Left kidney (tissue), 1 donor: ENCODE measurements at regions not wholly inside any gene's neighbourhood (a gene's known extent, or its start where the extent isn't known, plus 50 kb on each side); places are given as distances from the start of the nearest gene placed in this dataset.

Experiments
- DNase-seq: peaks from one replicate; pipeline ENCODE4 v3.0.0-alpha.2; 2013

DNA sequence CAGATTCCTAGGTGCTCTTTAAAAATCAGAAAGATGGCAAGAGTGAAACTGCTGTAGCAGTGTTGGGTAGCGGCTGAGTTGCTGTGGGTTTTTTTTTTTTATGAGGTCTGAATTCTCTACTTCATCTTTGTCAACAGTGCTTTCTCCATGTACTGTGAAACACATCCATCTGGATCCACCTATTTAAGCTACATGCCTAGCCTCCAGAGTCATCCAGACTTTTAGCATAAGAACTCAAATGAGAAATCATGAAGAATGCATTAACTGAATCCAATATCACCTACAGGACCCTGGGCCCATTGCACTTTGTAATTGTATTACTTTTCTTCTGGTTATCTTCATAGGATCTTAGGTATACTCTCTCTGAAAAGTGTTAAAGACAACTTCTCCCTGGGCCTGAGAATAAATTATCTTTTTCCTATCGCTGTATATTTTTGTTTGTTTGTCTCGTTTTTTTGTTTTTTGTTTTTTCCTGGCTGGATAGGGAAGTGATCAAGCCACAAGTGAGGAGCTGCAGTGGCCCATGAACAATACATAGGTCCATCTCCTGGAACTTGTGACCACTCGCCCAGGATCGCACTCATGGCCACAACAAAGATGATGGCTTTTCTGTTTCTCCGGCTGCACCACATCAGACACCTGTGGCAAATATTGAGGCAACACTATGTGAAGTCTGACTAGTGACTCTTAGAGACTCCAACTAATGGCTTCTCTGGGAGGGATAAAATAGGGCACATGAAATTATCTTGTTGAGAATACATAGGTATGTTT is 609.9 kb upstream of the AGTR1 start:
- DNase-seq: no peak

DNA sequence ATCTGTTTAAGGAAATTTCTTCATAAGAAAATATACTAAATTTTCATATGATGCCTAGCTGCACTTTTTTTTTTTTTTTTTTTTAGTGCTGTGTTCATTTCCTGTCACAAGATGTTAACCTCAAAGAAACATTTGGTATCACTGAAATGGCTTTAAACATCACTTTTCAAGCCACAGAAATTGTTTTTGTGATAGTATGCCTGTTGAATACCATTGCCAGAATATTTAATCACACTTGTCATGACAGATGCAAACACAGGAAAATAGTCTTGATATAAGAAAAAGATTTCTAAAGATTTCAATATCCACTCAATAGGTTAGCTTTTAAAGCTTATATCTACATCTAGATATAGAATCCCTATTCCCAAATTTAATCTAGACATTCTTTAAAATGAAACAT is 608.5 kb upstream of the AGTR1 start:
- no peak for DNase-seq

DNA sequence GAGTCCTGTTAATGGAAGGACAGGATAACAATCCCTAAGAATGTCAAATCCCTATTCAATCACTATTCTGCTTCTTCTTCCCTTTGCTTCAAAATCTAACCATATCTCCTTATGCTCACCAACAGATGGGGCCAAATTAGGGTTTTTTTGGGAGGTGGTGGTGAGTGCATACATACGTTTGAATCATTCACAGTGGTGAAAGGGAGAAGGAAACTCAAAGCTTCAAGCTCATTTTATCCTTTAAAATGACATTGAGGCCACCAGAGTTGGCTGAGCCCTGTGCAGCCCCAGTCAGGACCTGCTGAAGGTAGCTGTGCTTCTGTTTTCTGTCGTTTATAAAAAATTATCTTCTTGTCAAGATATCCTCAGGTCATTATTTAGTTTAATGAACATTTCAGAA is 607.5 kb upstream of the AGTR1 start:
- no peak for DNase-seq

DNA sequence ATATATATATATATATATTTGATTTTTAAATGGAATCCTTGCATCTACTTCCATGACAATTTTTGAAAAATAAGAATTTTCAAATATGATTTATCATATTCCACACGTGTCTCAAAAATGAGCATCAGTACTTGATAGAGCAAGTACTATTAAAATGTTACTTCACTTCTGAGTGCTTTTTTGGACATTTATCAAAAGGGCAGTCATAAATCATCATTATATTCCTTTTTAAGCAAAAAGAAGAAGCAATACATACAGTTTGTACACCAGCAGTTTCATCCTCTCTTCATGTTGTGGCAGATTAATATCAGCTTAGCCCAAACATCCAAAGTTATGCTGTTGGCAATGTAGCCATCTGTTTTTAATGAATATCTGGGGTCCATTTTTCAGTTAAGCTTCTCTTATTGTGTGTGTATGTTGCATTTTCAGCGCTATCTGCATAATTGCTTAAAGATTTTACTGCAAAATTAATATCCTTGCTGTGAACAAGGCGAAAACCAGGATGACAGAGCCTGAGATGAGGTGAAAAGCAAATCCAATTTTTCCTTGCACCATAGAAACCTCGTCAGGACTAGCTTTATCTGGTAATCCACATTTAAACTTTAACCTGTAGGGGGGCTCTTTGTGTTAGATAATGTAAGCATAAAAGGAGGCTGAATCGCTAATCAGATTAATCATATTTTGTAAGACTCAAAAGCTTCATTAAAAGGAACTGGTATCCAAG is 604.9 kb upstream of the AGTR1 start:
- no peak for DNase-seq

DNA sequence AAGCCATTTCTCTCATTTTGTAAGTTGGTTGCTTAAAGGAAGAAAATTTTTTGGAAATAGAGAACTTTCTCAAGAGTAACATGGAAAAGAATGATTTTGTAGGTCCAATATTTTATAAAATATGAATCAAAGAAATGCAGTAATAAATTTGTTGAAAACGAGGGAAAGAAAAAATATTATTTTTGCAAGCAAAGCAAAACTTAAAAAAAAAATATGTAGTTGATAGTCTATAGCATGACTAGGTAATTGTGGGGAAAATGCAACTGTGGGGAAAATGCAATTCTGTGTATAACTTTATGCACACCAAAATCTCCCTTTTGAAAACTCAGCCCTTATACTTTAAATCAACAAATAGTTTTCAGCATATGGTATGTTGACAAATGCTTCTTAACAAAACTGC is 604.0 kb upstream of the AGTR1 start:
- no peak for DNase-seq

DNA sequence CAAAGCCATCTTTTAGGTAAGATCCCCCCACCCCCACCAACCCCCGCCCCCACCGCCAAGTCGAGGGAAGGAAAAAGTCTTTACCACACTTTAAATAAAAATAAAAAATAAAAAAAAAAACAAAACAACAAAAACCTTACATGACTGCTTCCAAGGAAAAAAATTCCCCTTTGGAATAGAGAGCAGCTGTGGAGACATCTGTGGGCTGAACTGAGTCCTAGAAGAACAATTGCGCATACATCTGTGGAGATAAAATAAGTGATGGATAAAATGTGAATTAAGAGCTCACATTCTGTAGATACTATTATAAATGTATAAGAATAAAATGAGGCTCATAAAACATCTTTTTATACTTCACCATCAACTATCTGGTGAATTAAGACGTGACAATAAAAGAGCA is 601.7 kb upstream of the AGTR1 start:
- DNase-seq: no peak

DNA sequence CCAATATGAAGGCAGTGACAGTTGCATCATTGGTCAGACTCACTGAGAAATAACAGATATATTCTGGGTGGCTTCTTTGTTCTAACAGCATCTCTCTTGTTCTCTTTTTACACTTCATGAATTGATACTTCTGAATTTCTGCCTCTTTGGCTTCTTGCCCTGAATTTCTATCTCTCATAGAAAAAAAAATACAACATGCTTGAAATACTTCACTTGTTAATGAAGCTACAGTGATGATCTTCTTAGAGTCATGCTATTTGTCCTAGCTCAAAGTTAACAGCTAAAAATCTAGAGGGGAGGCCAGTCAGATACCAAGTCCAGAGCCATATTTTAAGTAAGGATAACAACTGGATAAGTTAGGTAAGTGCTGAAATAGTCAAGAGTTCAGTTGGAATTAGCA is 597.2 kb upstream of the AGTR1 start:
- DNase-seq: no peak

DNA sequence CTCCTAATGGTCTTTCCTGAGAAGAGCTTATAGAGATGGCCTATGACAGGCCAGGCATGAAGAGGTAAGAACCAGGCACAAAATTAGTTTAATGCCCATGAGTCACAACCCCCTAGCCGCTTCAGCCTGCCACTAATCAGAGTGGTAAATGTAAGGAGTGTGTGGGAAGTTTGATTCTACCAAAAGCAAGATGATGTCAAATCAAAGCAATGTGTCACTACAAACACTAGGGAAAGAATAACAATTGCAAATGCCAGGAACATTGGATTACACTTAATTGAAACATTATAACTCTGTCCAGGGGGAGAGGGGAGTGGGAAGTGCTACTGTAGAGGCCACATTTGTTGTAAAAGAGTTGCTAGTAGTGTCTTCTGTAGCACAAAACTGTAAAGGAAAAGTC is 596.6 kb upstream of the AGTR1 start:
- DNase-seq: no peak

DNA sequence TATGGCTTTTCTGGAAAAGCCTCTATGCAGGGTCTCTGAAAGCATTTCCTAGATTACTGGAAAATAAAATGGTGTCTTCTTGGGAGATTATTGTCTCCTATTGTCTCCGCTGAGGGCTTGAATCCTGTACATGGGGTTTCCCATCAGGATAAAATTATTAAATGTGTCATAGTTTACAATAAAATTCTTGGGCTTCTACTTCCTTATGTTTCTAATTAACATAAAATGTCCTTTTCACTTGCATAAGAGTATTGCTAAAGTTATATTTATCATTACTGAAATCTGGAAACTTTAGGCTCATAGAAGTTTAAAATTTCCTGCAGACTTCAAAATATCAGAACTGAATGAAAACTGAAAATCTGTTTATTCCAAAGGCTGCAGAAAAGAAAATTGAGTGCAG is 595.5 kb upstream of the AGTR1 start:
- no peak for DNase-seq

DNA sequence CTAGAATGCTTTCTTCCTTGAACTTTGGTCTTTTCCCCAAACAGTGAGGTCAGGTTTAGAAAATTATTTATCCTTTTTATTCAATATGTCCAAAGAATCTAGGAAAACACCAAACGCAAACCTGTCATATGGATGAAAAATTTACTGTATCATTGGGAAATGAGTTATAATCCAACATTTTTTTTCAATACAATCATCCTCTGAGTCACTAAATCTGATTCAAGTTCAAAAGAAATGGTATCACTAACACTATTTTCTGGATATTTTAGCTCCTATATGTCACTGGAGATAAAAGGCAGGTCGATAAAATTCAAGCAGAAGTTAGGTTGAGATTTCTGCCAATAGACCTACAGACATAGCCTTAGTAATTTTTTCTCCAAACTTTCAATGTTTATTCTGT is 591.6 kb upstream of the AGTR1 start:
- DNase-seq: no peak

DNA sequence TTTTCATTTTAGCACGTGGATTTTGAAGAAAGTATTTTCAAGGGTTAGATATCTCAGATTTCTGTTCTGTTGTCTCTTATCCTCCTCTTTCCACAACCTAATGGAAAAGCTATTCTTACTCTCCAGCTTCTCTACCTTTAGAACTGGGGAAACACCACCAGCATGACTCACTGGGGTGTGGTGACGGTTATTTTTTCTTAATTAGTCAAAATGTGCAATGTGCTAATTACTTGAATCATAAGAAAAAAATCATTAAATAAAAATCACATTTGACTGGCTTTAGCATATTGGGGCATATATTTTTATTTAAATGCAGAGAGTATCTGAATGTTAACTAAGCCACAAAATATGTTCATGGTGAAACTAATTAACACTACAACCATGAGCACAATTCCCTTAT is 570.7 kb upstream of the AGTR1 start:
- DNase-seq: no peak

DNA sequence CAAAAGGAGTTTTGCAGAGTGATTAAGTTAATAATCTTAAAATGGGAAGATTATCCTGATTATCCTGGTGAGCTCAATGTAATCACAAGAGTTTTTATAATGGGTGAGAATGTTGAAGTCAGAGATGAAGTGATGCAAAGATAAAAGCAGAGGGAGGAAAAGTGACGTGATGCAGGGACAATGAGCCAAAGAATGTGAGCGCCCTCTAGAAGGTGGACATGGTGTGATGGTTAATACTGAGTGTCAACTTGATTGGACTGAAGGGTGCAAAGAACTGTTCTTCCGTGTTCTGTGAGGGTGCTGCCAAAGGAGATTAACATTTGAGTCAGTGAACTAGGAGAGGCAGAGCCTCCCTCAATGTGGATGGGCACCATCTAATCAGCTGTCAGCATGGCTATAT is 569.6 kb upstream of the AGTR1 start:
- DNase-seq: no peak

DNA sequence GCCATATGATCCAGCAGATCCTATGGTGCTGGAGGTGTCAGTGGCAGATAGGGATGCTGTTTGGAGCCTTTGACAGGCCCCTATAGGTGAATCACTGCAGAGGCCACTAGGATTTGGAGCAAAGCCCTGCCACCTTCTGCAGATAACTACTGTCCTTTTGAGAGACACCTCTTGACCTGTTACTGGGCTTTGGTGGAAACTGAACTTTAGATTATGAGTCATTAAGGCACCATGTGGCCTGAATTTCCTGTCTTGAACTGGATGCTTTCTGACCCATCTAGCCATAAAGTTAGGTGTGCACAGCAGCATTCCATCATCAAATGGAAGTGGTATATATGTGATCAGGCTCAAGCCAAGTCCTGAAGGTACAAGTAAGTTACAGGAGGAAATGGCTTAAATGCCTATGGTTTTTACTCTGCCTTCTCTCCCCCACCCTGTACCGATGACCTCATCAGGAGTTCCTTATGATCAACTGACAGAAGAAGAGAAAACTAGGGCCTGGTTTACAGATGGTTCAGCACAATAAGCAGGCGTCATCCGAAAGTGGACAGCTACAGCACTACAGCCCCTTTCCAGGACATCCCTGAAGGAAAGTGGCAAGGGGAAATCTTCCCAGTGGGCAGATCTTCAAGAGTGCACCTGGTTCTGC is 565.6 kb upstream of the AGTR1 start:
- DNase-seq: no peak

DNA sequence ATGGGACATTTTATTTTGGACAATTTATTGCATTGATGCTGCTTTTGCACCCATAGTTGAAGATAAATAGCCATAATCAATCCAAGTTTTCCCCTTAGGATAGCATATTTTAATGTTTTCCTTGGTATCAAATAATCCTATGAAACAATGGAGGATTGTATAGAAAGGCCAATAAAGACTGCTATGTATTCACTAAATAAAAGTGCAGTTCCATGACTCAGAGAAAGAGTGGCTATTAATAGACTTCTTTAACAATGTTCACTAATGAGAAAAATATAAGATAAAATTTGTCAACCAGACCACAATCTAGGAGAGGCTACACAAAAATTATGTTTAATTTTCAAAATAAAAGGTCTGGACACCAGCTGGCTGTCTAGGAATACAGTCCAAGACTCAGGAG is 560.9 kb upstream of the AGTR1 start:
- DNase-seq: no peak

DNA sequence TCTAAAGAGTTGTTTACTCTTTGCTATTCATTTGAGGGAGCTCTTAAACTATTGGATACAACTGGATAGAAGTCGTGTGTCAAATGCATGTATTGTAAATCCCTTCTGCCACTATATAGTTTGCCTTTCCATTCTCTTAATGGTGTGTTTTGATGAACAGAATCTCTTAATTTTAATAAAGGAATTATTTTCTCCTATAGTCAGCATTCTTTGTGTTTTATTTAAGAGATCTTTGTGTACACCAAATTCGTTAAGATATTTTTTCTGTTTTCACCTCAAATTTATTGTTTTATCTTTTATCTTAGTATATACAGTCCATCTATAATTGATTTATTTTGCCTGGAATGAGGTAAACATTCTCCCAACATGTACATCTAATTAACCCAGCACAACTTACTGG is 551.5 kb upstream of the AGTR1 start:
- DNase-seq: no peak

DNA sequence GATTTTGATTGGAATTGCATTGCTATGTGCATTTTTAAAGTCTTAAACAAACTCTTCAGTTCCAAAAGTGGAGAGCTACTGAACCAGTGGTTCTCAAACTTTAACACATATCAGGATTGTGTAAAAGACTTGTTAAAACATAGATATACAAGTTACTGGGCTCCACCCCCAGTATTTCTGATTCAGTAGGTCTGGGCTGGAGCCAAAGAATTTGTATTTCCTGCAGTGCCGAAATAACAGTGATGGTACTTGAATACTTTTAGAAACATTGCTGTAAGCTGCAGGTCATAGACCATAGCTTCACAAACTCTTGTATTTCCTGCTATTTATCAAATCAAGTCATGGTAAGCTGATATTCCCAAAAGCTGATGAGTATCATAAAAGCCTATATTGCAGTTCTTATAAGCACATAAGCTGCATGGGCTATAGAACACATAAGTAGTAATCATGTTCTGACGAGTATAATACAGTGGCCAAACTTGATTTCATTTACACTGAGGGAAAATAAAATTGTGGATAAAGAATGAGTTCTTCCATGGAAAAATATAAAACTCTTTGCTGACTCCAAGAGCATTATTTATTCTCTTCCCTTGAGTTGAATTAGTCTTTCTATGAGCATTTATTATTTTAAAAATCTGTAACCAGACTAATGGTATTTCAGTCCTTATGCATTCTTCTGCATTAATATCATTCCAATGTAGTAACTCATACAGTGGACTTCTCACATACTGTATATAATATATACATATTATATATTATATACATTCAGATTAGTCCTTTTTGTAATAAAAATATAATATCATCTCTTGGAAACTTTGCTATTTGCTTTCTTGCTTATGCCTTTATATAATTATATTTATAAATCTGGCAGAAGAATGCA is 550.5 kb upstream of the AGTR1 start:
- peak; percentile 6 for DNase-seq

DNA sequence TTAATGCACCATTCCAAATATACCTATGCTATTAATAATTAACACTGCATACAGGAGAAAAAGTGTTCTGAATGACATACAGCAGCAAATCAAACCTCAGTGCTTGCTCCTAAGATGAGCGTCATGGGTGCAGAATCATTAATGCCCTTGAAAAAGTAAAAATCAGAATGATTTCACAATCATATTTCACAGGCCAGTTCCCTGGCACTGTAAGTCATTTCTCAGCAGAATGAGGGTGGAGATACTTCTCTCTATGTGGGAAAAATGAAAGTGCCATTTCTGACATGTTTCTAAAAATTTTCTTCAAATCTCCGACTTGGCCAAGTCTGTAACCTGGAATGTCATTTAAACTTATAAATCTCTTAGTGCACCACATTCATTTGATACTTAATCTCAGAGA is 549.8 kb upstream of the AGTR1 start:
- no peak for DNase-seq

DNA sequence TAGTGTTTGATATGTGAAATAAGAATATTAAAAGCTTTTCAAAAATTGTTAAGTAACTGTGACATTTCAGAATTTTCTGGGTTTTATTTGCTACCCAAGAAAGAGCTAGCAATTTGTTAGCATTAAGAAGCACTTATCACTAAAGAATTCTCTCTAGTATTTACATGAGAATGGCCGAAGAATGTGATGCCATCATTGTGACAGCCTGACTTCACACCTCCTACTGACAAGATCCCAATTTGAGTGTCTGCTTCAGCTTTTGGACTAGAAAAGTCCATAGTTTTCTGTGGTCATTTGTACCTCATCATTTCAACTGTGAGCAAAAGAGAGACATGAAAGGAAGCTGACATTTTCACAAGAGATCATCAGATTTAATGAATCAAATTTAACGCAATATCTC is 548.1 kb upstream of the AGTR1 start:
- DNase-seq: no peak

DNA sequence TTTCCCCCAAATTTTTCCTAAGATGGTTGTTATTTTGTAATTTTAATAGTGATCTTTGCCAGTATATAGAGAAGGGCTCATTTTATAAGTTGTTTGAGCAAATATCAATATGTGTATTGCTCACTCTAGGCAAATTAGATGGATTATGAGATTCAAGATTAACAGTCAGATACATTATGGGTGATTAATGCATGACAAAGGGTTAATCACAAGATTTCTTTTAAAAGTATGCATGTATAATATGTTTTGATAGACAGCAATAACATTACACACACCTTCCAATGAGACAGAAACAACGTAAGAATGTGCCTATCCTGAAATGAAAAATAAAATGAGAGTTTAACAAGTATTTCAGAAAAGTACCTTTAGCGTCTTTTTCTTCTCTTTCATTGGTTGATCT is 547.6 kb upstream of the AGTR1 start:
- DNase-seq: no peak

DNA sequence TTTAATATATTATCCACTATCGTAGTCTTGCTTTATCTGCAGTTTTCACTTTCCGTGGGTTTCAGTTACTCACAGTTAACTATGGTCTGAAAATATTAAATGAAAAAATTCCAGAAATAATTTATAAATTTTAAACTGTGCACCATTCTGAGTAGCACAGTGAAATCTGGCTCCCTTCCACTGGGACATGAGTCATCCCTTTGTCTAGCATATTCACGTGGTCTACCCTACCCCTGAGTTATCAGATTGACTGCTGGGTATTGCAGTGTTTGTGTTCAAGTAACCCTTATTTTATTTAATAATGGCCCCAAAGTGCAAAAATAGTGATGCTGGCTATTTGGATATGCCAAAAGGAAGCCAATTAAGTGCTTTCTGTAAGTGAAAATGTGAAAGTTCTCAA is 539.5 kb upstream of the AGTR1 start:
- no peak for DNase-seq

DNA sequence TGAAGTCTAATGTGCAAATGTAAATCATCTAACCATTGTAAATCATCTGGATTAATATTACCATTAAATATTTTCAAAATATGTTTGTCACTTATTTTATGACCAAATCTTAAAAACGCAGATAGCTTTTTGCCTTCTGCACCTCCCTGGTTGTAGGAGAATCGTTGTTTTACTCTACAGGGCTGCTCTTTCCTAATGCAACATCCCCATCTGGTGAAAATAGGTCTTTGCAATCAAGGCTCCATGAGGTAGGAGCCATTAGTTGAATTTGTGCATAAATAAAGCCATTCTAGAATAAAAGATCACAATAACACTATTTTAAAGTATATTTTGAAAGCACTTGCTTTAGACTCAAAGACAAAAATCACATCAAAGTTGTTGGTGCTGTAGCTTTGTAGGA is 535.6 kb upstream of the AGTR1 start:
- no peak for DNase-seq

DNA sequence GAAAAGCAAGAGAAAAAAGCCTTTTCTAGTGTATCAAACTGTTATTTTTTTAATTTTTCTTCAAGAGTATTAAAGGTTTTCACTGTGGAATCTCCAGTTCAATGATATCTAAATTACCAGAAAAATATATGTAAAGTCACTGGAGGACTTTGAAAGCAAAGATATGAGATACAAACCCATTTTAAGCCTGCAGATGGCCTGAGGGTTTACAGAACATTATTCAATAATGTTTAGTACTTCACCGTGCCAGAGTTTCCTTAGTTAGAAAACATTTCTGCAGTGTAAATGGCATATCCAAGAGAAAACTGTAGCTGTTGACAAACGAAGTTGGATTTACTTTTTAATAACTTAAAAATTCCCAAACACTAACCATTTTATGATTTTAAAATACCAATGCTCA is 529.4 kb upstream of the AGTR1 start:
- no peak for DNase-seq

DNA sequence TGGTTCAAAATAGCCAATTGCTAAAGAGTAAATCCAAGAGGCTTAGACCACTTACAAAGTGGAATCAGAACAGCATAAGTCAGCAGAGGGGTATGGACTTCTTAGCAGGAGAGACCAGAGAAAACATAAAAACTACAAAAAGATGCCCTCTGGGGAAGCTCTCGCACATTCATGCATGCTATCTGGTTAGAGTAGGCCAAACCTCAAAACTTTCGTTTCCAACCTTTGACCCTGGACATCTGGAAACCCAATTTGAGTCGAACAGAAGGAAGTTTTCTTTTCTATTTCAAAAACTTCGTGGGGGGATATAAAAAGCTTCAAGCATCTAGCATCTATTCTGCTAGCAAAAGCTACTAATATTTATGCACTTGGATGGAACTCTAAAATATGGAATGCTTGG is 523.9 kb upstream of the AGTR1 start:
- peak; percentile 12 for DNase-seq
